Gastroesophageal sphincter (tissue), 4 donors: ENCODE measurements at regions not wholly inside any gene's neighbourhood (a gene's known extent, or its start where the extent isn't known, plus 50 kb on each side); places are given as distances from the start of the nearest gene placed in this dataset.

Experiments
- ATAC-seq: fragments of 150-250 bp; one replicate; pipeline ENCODE4 v1.9.1; 2016; ENCODE audit warnings: mild to moderate bottlenecking, moderate library complexity
- H3K27ac ChIP-seq, 4 donors: fragments of 200-600 bp; sonication (generic) in 3 of 4; 1 replicate in 3 of 4; 2 replicates in 1 of 4; pipeline ENCODE4 v1.5.1; 2016 to 2019
- H3K27me3 ChIP-seq: fragments of 200-600 bp; sonication (generic); one replicate; pipeline ENCODE4 v1.5.1; 2019
- H3K36me3 ChIP-seq, 2 donors: fragments of 200-600 bp; sonication (generic); one replicate each; pipeline ENCODE4 v1.5.1; 2019; ENCODE audit warnings: control low read depth in 1 of 2
- H3K4me1 ChIP-seq, 3 donors: fragments of 200-600 bp; sonication (generic); 1 replicate in 2 of 3; 2 replicates in 1 of 3; pipeline ENCODE4 v1.5.1; 2016 to 2019; ENCODE audit warnings: control low read depth in 2 of 3
- H3K4me3 ChIP-seq, 2 donors: fragments of 200-600 bp; sonication (generic); one replicate each; pipeline ENCODE4 v1.5.1; 2019; ENCODE audit warnings: mild to moderate bottlenecking in 1 of 2, moderate library complexity in 1 of 2
- H3K9me3 ChIP-seq, 3 donors: fragments of 200-600 bp; sonication (generic); one replicate each; pipeline ENCODE4 v1.5.1; 2017 to 2019; ENCODE audit warnings: control low read depth in 2 of 3
- EP300 ChIP-seq: sonication (generic); formaldehyde crosslinking; IDR thresholded peaks from one replicate; pipeline ENCODE4 v1.6.1; 2017; ENCODE audit warnings: antibody characterized with exemption, mild to moderate bottlenecking
- POLR2A ChIP-seq, 2 donors: fragments of 450-650 bp; IDR thresholded peaks; one replicate each; pipeline ENCODE4 v1.6.1; 2017; ENCODE audit warnings: antibody characterized with exemption in 2 of 2, mild to moderate bottlenecking in 2 of 2, moderate library complexity in 1 of 2
- POLR2AphosphoS5 ChIP-seq: sonication (generic); formaldehyde crosslinking; IDR thresholded peaks from one replicate; pipeline ENCODE4 v1.6.1; 2017; ENCODE audit warnings: antibody characterized with exemption
- WGBS, 2 donors: methylation state at CpG; one replicate each; pipeline ENCODE4 v1.1.5; 2018; ENCODE audit warnings: low coverage in 1 of 2; 5-methylcytosine and 5-hydroxymethylcytosine counted together
- TF ChIP-seq, protein P1 (sequence below), 4 experiments: fragments of 200-600 bp in 2 of 4; fragments of 450-650 bp in 2 of 4; sonication (generic) in 1 of 4; IDR thresholded peaks; one replicate each; pipeline ENCODE4 v1.5.1; 2017 to 2019; ENCODE audit warnings: antibody characterized with exemption in 4 of 4, mild to moderate bottlenecking in 2 of 4, moderate library complexity in 2 of 4

DNA sequence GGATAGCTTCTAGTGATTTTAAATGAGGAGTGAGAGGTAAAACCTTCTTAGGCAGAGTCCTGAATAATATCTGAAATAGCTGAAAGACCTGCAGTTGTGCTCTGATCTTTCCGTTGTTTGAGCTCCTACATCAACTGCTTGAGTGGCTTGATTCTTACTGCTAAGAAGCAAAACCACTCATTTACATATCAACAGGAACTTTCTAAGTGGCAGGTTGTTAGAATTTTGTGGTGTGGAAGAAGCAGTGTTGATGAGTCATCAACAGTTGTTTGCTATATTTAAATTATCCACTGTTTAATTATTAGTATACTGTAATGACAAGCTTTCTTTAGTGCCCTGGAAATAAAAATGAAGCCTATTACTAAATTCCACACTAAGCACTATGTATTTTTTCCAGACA lies 689.5 kb downstream of the DNAJB9 start:
- 30 to 61% methylated on average over 1 of the region's 1 CpG for WGBS, 2 donors
- no peak overlapping the region for H3K4me3 ChIP-seq
- H3K27ac ChIP-seq: no peak overlapping the region
- H3K4me1 ChIP-seq: no peaks in the 10 kb centered on the region
- TF ChIP-seq, protein P1, sequence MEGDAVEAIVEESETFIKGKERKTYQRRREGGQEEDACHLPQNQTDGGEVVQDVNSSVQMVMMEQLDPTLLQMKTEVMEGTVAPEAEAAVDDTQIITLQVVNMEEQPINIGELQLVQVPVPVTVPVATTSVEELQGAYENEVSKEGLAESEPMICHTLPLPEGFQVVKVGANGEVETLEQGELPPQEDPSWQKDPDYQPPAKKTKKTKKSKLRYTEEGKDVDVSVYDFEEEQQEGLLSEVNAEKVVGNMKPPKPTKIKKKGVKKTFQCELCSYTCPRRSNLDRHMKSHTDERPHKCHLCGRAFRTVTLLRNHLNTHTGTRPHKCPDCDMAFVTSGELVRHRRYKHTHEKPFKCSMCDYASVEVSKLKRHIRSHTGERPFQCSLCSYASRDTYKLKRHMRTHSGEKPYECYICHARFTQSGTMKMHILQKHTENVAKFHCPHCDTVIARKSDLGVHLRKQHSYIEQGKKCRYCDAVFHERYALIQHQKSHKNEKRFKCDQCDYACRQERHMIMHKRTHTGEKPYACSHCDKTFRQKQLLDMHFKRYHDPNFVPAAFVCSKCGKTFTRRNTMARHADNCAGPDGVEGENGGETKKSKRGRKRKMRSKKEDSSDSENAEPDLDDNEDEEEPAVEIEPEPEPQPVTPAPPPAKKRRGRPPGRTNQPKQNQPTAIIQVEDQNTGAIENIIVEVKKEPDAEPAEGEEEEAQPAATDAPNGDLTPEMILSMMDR (IDR thresholded peaks at IDR 0.05): no peak
- TF ChIP-seq POLR2A (IDR thresholded peaks at IDR 0.05) (no peak), EP300 (no peak), POLR2AphosphoS5 (no peak)
- ATAC-seq: no peak
- no peaks in the 10 kb centered on the region for H3K9me3 ChIP-seq
- no peaks in the 10 kb centered on the region for H3K27me3 ChIP-seq
- no peaks in the 10 kb centered on the region for H3K36me3 ChIP-seq

DNA sequence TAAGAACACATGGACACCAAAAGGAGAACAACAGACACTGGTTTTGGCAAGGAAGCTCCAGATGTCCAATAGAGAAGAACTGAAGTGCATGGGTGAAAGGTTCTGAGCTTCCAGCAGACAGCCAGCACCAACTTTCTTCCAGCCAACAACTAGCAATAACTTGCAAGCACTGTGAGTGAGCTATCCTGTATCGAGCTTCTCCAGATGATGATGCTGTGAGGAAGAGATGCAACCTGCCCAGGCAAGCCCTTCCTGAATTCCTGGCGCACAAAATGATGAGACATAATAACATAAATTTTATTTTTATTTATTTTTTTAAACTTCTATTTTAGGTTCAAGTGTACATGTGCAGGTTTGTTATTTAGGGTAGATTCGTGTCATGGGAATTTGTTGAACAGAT lies 692.1 kb downstream of the DNAJB9 start:
- H3K4me1 ChIP-seq: no peaks in the 10 kb centered on the region
- H3K4me3 ChIP-seq: no peak overlapping the region
- TF ChIP-seq EP300 (no peak), POLR2A (IDR thresholded peaks at IDR 0.05) (no peak), POLR2AphosphoS5 (no peak)
- TF ChIP-seq, protein P1 (IDR thresholded peaks at IDR 0.05): no peak
- H3K27ac ChIP-seq: no peak overlapping the region
- H3K36me3 ChIP-seq: no peaks in the 10 kb centered on the region
- WGBS, 2 donors: 73 to 76% methylated on average over 3 of the region's 3 CpGs
- ATAC-seq: no peak
- no peaks in the 10 kb centered on the region for H3K9me3 ChIP-seq
- no peaks in the 10 kb centered on the region for H3K27me3 ChIP-seq

DNA sequence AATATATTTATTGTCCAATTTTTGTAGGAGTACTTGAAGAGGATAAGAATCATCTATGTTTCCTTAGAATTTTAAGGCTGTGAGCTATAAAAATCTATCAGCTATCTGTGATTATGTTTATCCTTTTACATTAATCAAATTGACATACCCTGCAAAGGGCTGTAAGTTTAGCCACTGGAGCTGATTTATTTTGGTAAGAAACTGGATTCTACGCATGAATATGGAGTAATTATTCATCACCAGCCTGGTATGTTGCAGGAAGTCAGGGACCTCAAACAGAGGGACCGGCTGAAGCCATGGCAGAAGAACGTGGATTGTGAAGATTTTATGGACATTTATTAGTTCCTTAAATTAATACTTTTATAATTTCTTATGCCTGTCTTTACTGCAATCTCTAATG lies 696.9 kb downstream of the DNAJB9 start:
- Histone ChIP-seq H3K4me1 (no peaks in the 10 kb centered on the region), H3K27me3 (no peaks in the 10 kb centered on the region), H3K27ac (no peak overlapping the region), H3K9me3 (no peaks in the 10 kb centered on the region), H3K4me3 (no peak overlapping the region), H3K36me3 (no peaks in the 10 kb centered on the region)
- WGBS, 2 donors: 49 to 80% methylated on average over 3 of the region's 3 CpGs
- TF ChIP-seq EP300 (no peak), POLR2A (IDR thresholded peaks at IDR 0.05) (no peak), POLR2AphosphoS5 (no peak)
- TF ChIP-seq, protein P1 (IDR thresholded peaks at IDR 0.05): no peak
- ATAC-seq: no peak

DNA sequence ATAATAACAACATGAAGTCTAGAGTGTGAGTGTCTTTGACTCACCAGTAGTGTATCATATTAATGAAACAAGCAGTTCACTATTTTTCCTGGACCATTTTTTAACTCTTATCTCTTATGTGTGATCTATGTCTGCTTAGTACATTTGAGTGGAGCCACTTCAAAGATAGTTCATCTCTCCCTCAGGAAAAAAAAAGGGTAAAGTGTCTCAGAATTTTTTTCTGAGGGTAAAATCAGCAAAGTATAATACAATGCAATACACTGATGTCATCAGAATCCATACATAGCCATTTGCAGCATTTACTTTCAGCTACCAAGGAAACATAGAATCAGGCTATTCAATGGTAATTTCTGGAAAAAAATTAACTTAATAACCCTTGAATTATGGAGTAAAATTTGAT lies 706.7 kb downstream of the DNAJB9 start:
- Histone ChIP-seq H3K9me3 (no peaks in the 10 kb centered on the region), H3K4me3 (no peak overlapping the region), H3K27me3 (no peaks in the 10 kb centered on the region), H3K4me1 (no peaks in the 10 kb centered on the region), H3K27ac (no peak overlapping the region), H3K36me3 (no peaks in the 10 kb centered on the region)
- no peak for ATAC-seq
- TF ChIP-seq POLR2AphosphoS5: no peak
- TF ChIP-seq POLR2A (IDR thresholded peaks at IDR 0.05): no peak
- no peak for TF ChIP-seq EP300
- TF ChIP-seq, protein P1 (IDR thresholded peaks at IDR 0.05): no peak

DNA sequence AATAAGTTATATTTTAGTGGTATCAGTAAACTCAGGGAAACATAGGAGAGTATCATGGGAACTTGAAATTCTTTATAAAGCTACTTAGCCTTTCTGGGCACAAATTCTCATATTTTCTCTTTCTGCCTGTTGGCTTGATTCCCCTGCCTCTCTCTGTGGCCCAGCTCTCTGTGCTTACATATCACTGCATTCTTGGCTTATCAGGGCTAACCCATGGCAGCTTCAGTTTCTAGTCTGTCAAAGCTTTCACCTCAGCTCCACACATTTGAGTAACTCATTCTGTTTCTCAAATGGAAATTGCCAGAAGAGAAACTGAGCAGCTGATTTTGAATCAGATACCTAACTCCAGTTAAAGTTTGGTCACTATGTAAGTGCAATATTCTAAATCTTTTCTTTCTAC lies 713.1 kb downstream of the DNAJB9 start:
- no peak overlapping the region for H3K27ac ChIP-seq
- no peak overlapping the region for H3K4me3 ChIP-seq
- TF ChIP-seq EP300: no peak
- TF ChIP-seq POLR2A (IDR thresholded peaks at IDR 0.05): no peak
- TF ChIP-seq, protein P1 (IDR thresholded peaks at IDR 0.05): no peak
- no peak for TF ChIP-seq POLR2AphosphoS5
- no peaks in the 10 kb centered on the region for H3K4me1 ChIP-seq
- no peaks in the 10 kb centered on the region for H3K36me3 ChIP-seq
- no peaks in the 10 kb centered on the region for H3K27me3 ChIP-seq
- H3K9me3 ChIP-seq: peaks cover 0 to 4% (median 0%) of the 10 kb centered on the region in 3 donors
- ATAC-seq: no peak
